GM18508 (cell line): ENCODE measurements at regions not wholly inside any gene's neighbourhood (a gene's known extent, or its start where the extent isn't known, plus 50 kb on each side); places are given as distances from the start of the nearest gene placed in this dataset.

Experiments used
- ATAC-seq: cut with Tn5 transposase; IDR thresholded peaks from one replicate; pipeline ENCODE4 v1.9.1; 2021; ENCODE audit warnings: moderate number of reproducible peaks; ENCODE audit not compliant: insufficient read depth, unreplicated experiment

- no peak for ATAC-seq
Observed at GRCh38 chr10:129364949-129365348, 102.1 kb upstream of the MGMT start.

- ATAC-seq, result no peak
Observed at GRCh38 chr10:129365767-129366402, 101.2 kb upstream of the MGMT start.

GRCh38 chr10:129366450-129366849 is 100.6 kb upstream of the MGMT start:
- ATAC-seq, result no peak

DNA sequence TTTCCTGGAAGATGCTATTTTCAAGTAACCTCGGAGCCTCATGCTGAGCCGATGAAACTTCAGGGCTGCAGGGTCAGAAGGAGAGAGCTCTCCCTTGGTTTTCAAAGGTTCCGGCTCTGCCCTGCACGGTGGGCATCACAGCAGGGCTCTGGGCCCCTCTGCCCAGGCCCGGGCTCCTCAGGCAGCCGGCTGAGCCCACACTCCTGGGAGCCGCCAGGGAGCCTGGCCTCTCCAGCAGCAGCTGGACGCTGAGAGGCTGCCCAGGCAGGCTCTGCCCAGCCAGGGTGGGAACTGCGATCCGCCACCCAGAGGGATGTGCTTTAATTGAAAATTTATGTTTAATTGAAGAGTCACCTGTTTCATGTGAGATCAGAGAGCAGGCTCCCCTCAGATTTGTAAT is 97.5 kb upstream of the MGMT start:
- no peak for ATAC-seq

DNA sequence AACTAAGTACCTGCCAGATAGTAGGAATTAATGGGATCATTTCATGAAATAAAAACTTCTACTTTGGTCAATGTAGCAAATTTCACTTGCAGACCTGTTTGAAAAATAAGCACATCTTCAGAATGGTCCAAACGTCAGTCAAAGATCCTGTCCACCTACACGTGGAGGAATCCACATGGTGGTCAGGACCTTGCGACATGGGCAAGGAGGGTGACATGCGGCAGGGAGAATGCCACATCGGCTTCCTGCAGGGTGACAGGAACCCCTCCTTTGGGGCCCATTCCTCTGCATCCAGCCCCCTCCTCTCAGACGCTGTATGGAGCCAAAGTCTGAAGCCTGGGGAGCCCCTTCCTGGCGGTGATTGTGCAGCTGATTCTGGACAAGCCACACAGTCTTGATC is 95.5 kb upstream of the MGMT start:
- ATAC-seq, result no peak

GRCh38 chr10:129372172-129372571 is 94.9 kb upstream of the MGMT start:
- no peak for ATAC-seq

DNA sequence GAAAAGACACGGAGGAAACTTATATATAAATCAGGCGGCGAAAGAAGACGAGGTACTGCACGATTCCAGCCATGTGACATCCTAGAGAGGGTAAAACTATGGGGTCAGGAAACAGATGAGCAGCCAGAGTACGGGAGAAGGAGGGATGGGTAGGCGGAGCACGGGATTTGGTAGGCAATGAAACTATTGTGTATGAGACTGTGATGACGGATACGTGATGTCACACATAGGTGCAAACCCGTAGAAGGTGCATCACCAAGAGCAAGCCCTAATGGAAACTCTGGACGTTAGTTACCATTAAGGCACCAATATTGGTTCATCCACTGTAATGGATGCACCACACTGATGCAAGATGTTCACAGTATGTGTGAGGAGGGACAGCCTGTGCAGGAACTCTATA is 93.8 kb upstream of the MGMT start:
- no peak for ATAC-seq

DNA sequence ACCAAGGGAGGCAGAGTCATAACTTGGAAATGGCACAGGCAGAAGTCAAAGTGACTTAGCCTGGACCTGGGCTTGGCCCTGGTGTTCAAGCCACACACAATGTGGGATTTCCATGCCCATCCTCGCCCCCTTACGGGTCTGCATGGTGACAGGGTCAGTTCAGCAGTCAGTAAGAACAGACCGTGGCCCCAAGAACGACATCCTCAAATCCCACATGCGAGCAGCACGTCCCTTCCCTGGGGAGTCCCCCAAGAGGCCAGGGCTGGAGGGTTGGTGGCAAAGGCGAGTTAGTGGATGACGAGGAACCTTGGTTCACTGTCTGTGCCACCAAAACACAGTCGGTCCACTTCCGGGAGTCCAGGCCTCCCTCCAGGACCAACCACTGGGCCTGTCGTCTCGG is 93.3 kb upstream of the MGMT start:
- ATAC-seq, result no peak

- ATAC-seq, result no peak
Observed at GRCh38 chr10:129375171-129375570, 91.9 kb upstream of the MGMT start.

DNA sequence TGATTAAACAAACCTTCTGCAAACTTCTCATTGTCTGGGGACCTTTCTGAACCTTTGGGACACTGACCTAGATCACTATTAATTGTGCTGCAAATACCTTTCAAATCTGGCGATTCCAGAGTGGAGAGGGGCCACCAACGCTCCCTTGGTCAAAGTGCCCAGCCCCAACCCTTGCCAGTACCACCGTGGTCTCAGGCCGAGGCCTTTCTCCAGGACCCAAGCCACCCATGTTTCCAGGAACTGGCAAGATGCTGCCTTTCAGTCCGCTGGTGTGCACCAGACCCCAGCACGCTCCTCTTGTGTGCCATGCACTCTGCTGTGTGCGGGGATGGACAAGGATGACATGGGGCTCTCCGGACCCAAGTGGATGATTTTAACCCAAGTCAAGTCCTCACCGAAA is 91.1 kb upstream of the MGMT start:
- ATAC-seq, result no peak

GRCh38 chr10:129380279-129380678 is 86.8 kb upstream of the MGMT start:
- no peak for ATAC-seq

- ATAC-seq, result no peak
Observed at GRCh38 chr10:129381741-129382140, 85.3 kb upstream of the MGMT start.

DNA sequence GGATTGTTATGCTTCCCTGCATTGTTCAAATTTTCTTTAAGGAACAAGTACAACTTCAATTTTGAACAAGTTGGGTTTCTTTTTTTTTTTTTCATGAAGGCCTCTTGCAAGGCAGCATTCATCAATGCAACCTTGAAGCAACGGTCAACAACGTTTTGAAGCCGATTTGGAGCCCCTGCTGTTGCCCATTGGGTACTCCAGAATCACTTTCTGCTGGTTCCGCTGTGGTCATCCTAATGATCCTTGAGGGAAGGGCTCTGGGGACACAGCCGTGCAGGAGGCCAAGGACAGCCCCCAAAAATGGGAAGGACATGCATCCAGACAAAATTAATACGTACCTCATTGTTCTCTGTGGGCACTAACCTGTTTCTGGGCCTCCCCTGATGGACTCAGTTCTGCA is 84.6 kb upstream of the MGMT start:
- no peak for ATAC-seq

- ATAC-seq, result no peak
Observed at GRCh38 chr10:129383651-129384050, 83.4 kb upstream of the MGMT start.

DNA sequence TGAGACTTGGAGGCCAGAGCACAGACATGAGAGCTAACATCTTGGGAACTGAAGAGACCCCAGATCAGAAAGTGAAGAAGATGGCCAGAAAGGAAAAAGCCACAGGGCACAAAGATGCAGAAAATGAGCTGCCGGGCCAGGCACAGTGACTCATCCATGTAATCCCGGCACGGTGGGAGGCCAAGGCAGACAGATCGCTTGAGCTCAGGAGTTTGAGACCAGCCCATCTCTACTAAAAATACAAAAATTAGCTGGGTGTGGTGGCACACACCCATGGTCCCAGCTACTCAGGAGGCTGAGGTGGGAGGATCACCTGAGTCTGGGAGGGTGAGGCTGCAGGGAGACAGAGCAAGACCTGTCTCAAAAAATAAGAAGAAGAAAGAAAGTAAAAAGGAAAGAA is 81.4 kb upstream of the MGMT start:
- no peak for ATAC-seq

- ATAC-seq, result no peak
Observed at GRCh38 chr10:129386415-129387257, 80.4 kb upstream of the MGMT start.

- ATAC-seq, result no peak
Observed at GRCh38 chr10:129387258-129387525, 79.8 kb upstream of the MGMT start.

- ATAC-seq, result no peak
Observed at GRCh38 chr10:129388435-129388834, 78.6 kb upstream of the MGMT start.

DNA sequence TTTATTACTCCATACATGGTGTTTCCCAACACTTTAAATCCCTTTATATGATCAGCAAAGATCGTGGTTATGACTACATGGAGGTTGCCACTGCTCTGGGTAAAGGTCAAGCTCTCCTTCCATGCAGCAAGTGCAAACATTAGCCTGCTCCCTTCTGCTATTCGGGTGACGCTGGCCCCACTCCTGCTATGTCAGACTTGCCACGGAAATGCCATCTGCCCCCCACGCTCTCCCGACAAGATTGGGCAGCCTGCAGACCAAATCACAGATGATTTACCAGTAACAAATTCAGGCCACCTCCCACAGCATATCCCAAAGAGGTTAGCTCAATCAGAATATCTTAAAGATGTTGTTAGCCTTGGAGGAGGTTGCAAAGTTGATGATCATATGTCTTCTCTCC is 77.8 kb upstream of the MGMT start:
- no peak for ATAC-seq

DNA sequence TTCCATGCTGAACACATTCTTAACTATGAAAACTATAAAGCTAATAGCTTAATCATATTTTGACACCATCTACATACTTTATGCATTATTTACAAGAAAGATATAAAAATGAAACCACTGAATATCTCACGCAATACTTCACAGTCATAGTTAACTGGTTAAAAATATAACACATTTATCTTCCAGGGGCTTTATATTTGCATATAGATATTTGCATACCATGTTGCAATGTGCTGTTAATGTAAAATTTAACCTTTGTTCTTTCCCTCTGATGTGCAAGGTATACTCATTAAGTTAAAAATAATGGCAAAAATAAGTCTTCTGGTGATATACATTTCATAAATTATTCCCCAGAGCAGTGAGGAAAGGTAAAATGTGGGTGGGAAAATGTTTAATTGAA is 76.9 kb upstream of the MGMT start:
- no peak for ATAC-seq

DNA sequence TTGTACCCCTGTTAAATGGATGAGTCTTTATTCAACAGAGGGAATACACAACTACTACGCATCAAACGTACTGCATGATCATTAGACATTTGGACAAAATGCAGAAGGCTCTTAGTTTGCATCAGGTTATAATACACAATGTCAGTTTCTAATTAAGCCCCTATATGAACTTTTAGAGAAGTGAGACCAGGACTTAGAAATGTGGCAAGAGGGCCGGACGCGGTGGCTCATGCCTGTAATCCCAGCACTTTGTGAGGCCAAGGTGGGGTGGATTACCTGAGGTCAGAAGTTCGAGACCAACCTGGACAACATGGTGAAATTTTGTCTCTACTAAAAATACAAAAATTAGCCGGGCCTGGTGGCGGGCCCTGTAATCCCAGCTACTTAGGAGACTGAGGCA is 76.3 kb upstream of the MGMT start:
- ATAC-seq, result no peak

GRCh38 chr10:129391464-129391863 is 75.6 kb upstream of the MGMT start:
- ATAC-seq, result no peak
